ENCODE measurements at regions not wholly inside any gene's neighbourhood (a gene's known extent, or its start where the extent isn't known, plus 50 kb on each side); places are given as distances from the start of the nearest gene placed in this dataset.

DNA sequence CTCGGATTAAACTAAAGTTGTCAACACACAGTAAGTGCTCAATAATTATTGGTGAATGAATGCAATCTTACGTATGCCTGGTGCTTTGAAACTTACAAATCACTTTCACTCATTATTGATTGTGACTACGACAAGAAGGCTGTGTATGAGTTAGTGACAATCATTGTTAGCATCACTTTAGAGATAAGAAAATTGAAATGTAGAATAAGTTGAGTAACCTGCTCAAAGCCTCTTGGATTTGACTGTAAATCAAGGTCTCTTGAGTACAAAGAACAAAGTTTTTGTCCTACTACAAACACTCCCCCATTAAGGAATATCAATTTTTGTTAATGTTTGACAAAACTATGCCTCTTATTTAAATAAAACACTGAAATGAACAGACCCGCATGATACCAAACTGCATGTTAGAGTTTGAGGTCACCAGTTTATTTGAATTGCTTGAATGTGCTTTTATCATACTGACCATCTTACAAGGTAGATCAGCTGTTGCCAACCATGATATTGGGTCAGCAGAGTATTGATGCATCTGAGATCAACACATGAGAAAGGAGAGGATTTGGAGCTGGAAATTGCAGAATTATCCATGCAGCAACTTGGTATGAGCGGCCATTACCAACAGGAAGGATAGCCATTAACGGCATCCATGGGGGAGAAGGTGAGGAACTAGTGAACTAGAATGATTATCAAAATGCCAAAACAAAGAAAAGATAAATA, 142.1 kb downstream of the IRS1 start:
- no peak overlapping the region for H2AFZ ChIP-seq
- no peak overlapping the region for H3K4me3 ChIP-seq
- H3K27ac ChIP-seq (ENCODE audit: low read depth), result no peak overlapping the region
- no peak overlapping the region for H3K4me3 Mint-ChIP-seq
- peaks cover 25% of the 10 kb centered on the region for H3K9me2 ChIP-seq (ENCODE audit: insufficient read depth)
- no peaks in the 10 kb centered on the region for H3F3A ChIP-seq (replicated peaks; ENCODE audit: low read depth)
- no peaks in the 10 kb centered on the region for H4K20me1 ChIP-seq (replicated peaks; ENCODE audit: insufficient read depth)
- DNase-seq (ENCODE audit: low spot score), result no peak
- peaks cover 11% of the 10 kb centered on the region; the same call in 2 of the 3 replicates for H3K4me1 Mint-ChIP-seq
- no peak overlapping the region for H3K4me2 ChIP-seq
- H3K4me1 ChIP-seq (ENCODE audit: insufficient read depth), result no peaks in the 10 kb centered on the region; the same call in 1 of the 2 replicates
- H3K27me3 Mint-ChIP-seq (ENCODE audit: insufficient read depth, low read depth, poor library complexity), result peaks cover 2% of the 10 kb centered on the region
- no peak overlapping the region for H3K27ac Mint-ChIP-seq
- H3K36me3 ChIP-seq (ENCODE audit: insufficient read depth), result no peaks in the 10 kb centered on the region
- H3K36me3 Mint-ChIP-seq (ENCODE audit: low read depth), result no peaks in the 10 kb centered on the region
- H3K9me3 Mint-ChIP-seq, result no peaks in the 10 kb centered on the region
- TF ChIP-seq ZNF114 (CRISPR knock-in tag; IDR thresholded peaks at IDR 0.05), result no peak
- ATAC-seq, result no peak
- no peaks in the 10 kb centered on the region for H3K79me2 ChIP-seq (replicated peaks; ENCODE audit: insufficient read depth)
- H3K27me3 ChIP-seq (ENCODE audit: insufficient read depth), result no peaks in the 10 kb centered on the region

DNA sequence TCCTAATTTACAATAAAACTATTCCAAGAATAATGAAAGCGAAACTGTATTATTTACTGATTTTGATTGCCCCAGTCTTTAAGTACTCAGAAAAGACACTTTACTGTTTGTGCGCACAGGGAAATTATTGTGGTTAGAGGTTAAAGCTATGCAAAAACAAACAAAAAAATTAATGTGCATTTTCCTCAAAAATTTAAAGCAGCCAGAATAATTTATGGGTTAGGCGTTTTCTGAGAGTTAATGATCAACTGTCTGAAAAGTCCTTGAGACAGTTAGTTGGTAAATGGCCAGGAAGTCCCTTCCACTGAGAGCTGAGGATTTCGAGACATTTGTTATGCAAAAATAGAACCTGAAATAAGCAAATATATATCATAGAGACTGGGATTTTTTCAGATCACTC, 143.3 kb downstream of the IRS1 start:
- no peaks in the 10 kb centered on the region for H3K36me3 ChIP-seq (ENCODE audit: insufficient read depth)
- DNase-seq (ENCODE audit: low spot score), result no peak
- H3K4me2 ChIP-seq, result no peak overlapping the region
- no peaks in the 10 kb centered on the region for H3F3A ChIP-seq (replicated peaks; ENCODE audit: low read depth)
- no peaks in the 10 kb centered on the region for H4K20me1 ChIP-seq (replicated peaks; ENCODE audit: insufficient read depth)
- Mint-ChIP-seq H3K27ac (no peak overlapping the region), H3K36me3 (ENCODE audit: low read depth) (no peaks in the 10 kb centered on the region), H3K4me1 (peaks cover 12% of the 10 kb centered on the region; the same call in 2 of the 3 replicates), H3K9me3 (no peaks in the 10 kb centered on the region), H3K27me3 (ENCODE audit: insufficient read depth, low read depth, poor library complexity) (no peaks in the 10 kb centered on the region), H3K4me3 (no peak overlapping the region)
- H3K79me2 ChIP-seq (replicated peaks; ENCODE audit: insufficient read depth), result no peaks in the 10 kb centered on the region
- H3K4me1 ChIP-seq (ENCODE audit: insufficient read depth), result no peaks in the 10 kb centered on the region; the same call in 1 of the 2 replicates
- no peak overlapping the region for H3K4me3 ChIP-seq
- ATAC-seq, result no peak
- no peaks in the 10 kb centered on the region for H3K27me3 ChIP-seq (ENCODE audit: insufficient read depth)
- no peak overlapping the region for H3K27ac ChIP-seq (ENCODE audit: low read depth)
- H2AFZ ChIP-seq, result no peak overlapping the region
- peaks cover 23% of the 10 kb centered on the region for H3K9me2 ChIP-seq (ENCODE audit: insufficient read depth)
- no peak for TF ChIP-seq CREB1 (CRISPR knock-in tag; IDR thresholded peaks at IDR 0.05; ENCODE audit: low read depth)
- no peak for TF ChIP-seq ZNF331 (CRISPR knock-in tag; IDR thresholded peaks at IDR 0.05; ENCODE audit: low read depth)
- TF ChIP-seq EZH2phosphoT487 (IDR thresholded peaks at IDR 0.05; ENCODE audit: unreplicated experiment), result no peak
- TF ChIP-seq JUNB (IDR thresholded peaks at IDR 0.05; ENCODE audit: unreplicated experiment), result no peak
- no peak for TF ChIP-seq NANOG (IDR thresholded peaks at IDR 0.05; ENCODE audit: borderline replicate concordance)
- no peak for TF ChIP-seq STAT1 (IDR thresholded peaks at IDR 0.05; ENCODE audit: unreplicated experiment)
- TF ChIP-seq REST (IDR thresholded peaks at IDR 0.05; ENCODE audit: unreplicated experiment), result no peak
- no peak for TF ChIP-seq POLR2AphosphoS5 (IDR thresholded peaks at IDR 0.05; ENCODE audit: low read depth)
- no peak for TF ChIP-seq ZNF114 (CRISPR knock-in tag; IDR thresholded peaks at IDR 0.05)
- TF ChIP-seq, protein P1, sequence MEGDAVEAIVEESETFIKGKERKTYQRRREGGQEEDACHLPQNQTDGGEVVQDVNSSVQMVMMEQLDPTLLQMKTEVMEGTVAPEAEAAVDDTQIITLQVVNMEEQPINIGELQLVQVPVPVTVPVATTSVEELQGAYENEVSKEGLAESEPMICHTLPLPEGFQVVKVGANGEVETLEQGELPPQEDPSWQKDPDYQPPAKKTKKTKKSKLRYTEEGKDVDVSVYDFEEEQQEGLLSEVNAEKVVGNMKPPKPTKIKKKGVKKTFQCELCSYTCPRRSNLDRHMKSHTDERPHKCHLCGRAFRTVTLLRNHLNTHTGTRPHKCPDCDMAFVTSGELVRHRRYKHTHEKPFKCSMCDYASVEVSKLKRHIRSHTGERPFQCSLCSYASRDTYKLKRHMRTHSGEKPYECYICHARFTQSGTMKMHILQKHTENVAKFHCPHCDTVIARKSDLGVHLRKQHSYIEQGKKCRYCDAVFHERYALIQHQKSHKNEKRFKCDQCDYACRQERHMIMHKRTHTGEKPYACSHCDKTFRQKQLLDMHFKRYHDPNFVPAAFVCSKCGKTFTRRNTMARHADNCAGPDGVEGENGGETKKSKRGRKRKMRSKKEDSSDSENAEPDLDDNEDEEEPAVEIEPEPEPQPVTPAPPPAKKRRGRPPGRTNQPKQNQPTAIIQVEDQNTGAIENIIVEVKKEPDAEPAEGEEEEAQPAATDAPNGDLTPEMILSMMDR (conservative IDR thresholded peaks at IDR 0.05; ENCODE audit: low read depth in 2 of 2), result no peak
